Panc1 (cell line): ENCODE measurements at regions not wholly inside any gene's neighbourhood (a gene's known extent, or its start where the extent isn't known, plus 50 kb on each side); places are given as distances from the start of the nearest gene placed in this dataset.

ENCODE experiments used
- ATAC-seq: fragments of 200-7000 bp; cut with Tn5 transposase; 2 replicates; pipeline ENCODE4 v1.9.1; 2020; ENCODE audit warnings: mild to moderate bottlenecking, moderate library complexity
- BruUV-seq: library from RNA; stranded (reverse); fragments of 400-500 nt; replicated peaks from 2 replicates; lab custom pipeline; 2021; lab: Mats Ljungman, UMichigan
- CTCF ChIA-PET: fragments of 300-600 bp; sonication (Branson Sonifier 250); formaldehyde crosslinking; loops from one replicate; lab custom pipeline; 2022; ENCODE audit warnings: antibody characterized with exemption; lab: Charles Lee
- POLR2A ChIA-PET: fragments of 300-600 bp; sonication (Branson Sonifier 250); formaldehyde crosslinking; loops from one replicate; lab custom pipeline; 2022; ENCODE audit warnings: antibody characterized with exemption; lab: Charles Lee
- DNase-seq: peaks from one replicate; pipeline ENCODE4 v3.0.0-alpha.2; 2010; ENCODE audit warnings: low read depth, low spot score
- H3K27ac ChIP-seq: 2 replicates; pipeline ENCODE4 v1.5.1; 2011; ENCODE audit warnings: mild to moderate bottlenecking, low read length, inconsistent platforms
- H3K27me3 ChIP-seq: fragments of 200-500 bp; sonication (Bioruptor generic); 2 replicates; pipeline ENCODE4 v1.6.0; 2014; ENCODE audit warnings: low read length, inconsistent platforms; ENCODE audit not compliant: control insufficient read depth, insufficient read depth
- H3K36me3 ChIP-seq: fragments of 200-500 bp; sonication (Bioruptor generic); 2 replicates; pipeline ENCODE4 v1.5.1; 2014; ENCODE audit warnings: inconsistent platforms, mild to moderate bottlenecking, low read length, moderate library complexity; ENCODE audit not compliant: control insufficient read depth, insufficient read depth
- H3K4me1 ChIP-seq: 2 replicates; pipeline ENCODE4 v1.5.1; 2011; ENCODE audit warnings: inconsistent platforms, mild to moderate bottlenecking, low read length, moderate library complexity; ENCODE audit not compliant: control insufficient read depth, insufficient read depth
- H3K4me3 ChIP-seq, 2 experiments: 2 replicates each; pipeline ENCODE4 v1.5.1; 2011 to 2012; ENCODE audit warnings: low read depth in 2 of 2, low read length in 2 of 2, mild to moderate bottlenecking in 2 of 2, inconsistent platforms in 1 of 2, moderate library complexity in 1 of 2
- H3K9me3 ChIP-seq: fragments of 200-500 bp; sonication (Bioruptor generic); 2 replicates; pipeline ENCODE4 v1.5.1; 2014; ENCODE audit warnings: low read depth, mild to moderate bottlenecking, inconsistent platforms, low read length, moderate library complexity; ENCODE audit not compliant: control insufficient read depth, insufficient read depth
- CTCF ChIP-seq: fragments of 450-650 bp; IDR thresholded peaks from 2 replicates; pipeline ENCODE4 v1.5.1; 2017; ENCODE audit warnings: mild to moderate bottlenecking
- POLR2AphosphoS5 ChIP-seq: IDR thresholded peaks from 2 replicates; pipeline ENCODE4 v1.6.1; 2012; ENCODE audit warnings: mild to moderate bottlenecking, low read depth, low read length, moderate library complexity
- REST ChIP-seq, 2 experiments: IDR thresholded peaks; 2 replicates each; pipeline ENCODE4 v1.6.1; 2011 to 2012; ENCODE audit warnings: low read depth in 2 of 2, control low read depth in 1 of 2, low read length in 1 of 2, mild to moderate bottlenecking in 1 of 2, moderate library complexity in 1 of 2; ENCODE audit not compliant: insufficient read depth in 1 of 2
- SIN3A ChIP-seq: IDR thresholded peaks from 2 replicates; pipeline ENCODE4 v1.6.1; 2012; ENCODE audit warnings: low read depth, mild to moderate bottlenecking, low read length, moderate library complexity, borderline replicate concordance; ENCODE audit not compliant: insufficient read depth
- TCF7L2 ChIP-seq: IDR thresholded peaks from 2 replicates; pipeline ENCODE4 v1.6.1; 2011; ENCODE audit warnings: mild to moderate bottlenecking, low read depth, low read length, inconsistent platforms
- in situ Hi-C: cut with HindIII; loops from 2 replicates; pipeline ENCODE4 v1.10.0; 2016; ENCODE audit warnings: low sequenced_read_pairs, low pct_unique_long_range_greater_than_20kb
- intact Hi-C: fragments of 100-400 bp; cut with micrococcal nuclease; formaldehyde crosslinking; loops from one replicate; pipeline ENCODE4 v1.10.0; 2022; ENCODE audit not compliant: unreplicated experiment

- no peaks in the 10 kb centered on the region for H3K36me3 ChIP-seq
- intact Hi-C loops, result no loop called here
- DNase-seq, result no peak
- no peak for ATAC-seq
- H3K4me3 ChIP-seq, result no peak overlapping the region
- H3K27me3 ChIP-seq, result no peaks in the 10 kb centered on the region
- no peak overlapping the region for H3K27ac ChIP-seq
- in situ Hi-C loops, result no loop called here
- CTCF ChIA-PET, result no interaction called here
- H3K9me3 ChIP-seq, result no peaks in the 10 kb centered on the region
- no peak for TF ChIP-seq TCF7L2
- TF ChIP-seq SIN3A, result no peak
- TF ChIP-seq REST (IDR thresholded peaks at IDR 0.05; ENCODE audit: insufficient read depth in 1 of 2, low read depth in 2 of 2, low read length in 1 of 2), result no peak
- TF ChIP-seq CTCF, result no peak
- no peak for TF ChIP-seq POLR2AphosphoS5
- POLR2A ChIA-PET, result no interaction called here
- H3K4me1 ChIP-seq, result no peaks in the 10 kb centered on the region
- BruUV-seq, result no TSS peak
Measured at GRCh38 chr13:47133011-47133445, 236.2 kb upstream of the HTR2A start.

GRCh38 chr13:47129461-47129860, 232.6 kb upstream of the HTR2A start:
- Histone ChIP-seq H3K36me3 (no peaks in the 10 kb centered on the region), H3K4me1 (no peaks in the 10 kb centered on the region), H3K4me3 (no peak overlapping the region), H3K27me3 (no peaks in the 10 kb centered on the region), H3K9me3 (no peaks in the 10 kb centered on the region), H3K27ac (no peak overlapping the region)
- ChIA-PET CTCF (no interaction called here), POLR2A (no interaction called here)
- in situ Hi-C loops, result no loop called here
- TF ChIP-seq POLR2AphosphoS5 (no peak), TCF7L2 (no peak), CTCF (no peak), REST (IDR thresholded peaks at IDR 0.05; ENCODE audit: insufficient read depth in 1 of 2, low read depth in 2 of 2, low read length in 1 of 2) (no peak), SIN3A (no peak)
- no TSS peak for BruUV-seq
- ATAC-seq, result no peak
- intact Hi-C loops, result no loop called here
- no peak for DNase-seq
